ENCODE measurements at regions not wholly inside any gene's neighbourhood (a gene's known extent, or its start where the extent isn't known, plus 50 kb on each side); places are given as distances from the start of the nearest gene placed in this dataset.

DNA sequence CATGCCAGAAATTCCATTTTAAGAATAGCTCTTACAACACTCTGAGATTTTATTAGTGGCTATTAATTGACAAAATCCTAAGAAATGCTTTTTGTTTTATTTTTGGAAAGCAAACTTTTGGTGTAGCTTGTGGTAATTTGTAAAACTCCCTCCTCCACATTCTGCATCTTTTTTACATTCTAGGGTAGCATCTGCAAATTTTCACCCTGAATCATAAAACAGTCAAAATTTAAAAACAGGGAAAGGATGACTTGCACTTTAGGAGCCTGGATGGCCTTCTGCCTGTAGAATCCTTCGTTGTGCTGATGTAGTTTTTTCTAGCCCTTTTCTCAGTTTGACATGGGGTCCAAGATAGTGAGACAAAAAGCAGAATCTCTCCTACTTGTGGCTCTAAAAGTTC, 316.1 kb downstream of the ADRA2A start:
- CTCF ChIA-PET (ENCODE audit: partially characterized antibody), result interaction anchor here (0.5 to 1.8 kb wide), 4 partner anchors 11 to 793 kb away, joined by 3 to 5 read pairs (median 4); no protein-coding TSS in a partner anchor
- H4K20me1 ChIP-seq (replicated peaks in 1 of 2; ENCODE audit: control insufficient read depth in 1 of 2, insufficient read depth in 2 of 2, low read length in 2 of 2), result no peaks in the 10 kb centered on the region
- H4K5ac ChIP-seq (ENCODE audit: insufficient read length, low read depth, low read length), result no peak overlapping the region
- no peaks in the 10 kb centered on the region for H3K36me3 ChIP-seq (ENCODE audit: control insufficient read depth in 2 of 4, insufficient read depth in 4 of 4, low read length in 3 of 4)
- no peak overlapping the region for H2AK5ac ChIP-seq (ENCODE audit: low read depth, low read length)
- H3K9ac ChIP-seq (replicated peaks in 1 of 4; ENCODE audit: extremely low read depth in 1 of 4, low read depth in 3 of 4, low read length in 3 of 4), result no peak overlapping the region
- no peak overlapping the region for H2BK5ac ChIP-seq (ENCODE audit: low read depth, low read length)
- H3K4me3 ChIP-seq (ENCODE audit: extremely low read depth in 1 of 4, insufficient read depth in 2 of 4, low read depth in 3 of 4, low read length in 4 of 4), result no peak overlapping the region
- no peak overlapping the region for H3K27ac ChIP-seq (ENCODE audit: low read depth, low read length)
- no peak overlapping the region for H3K23ac ChIP-seq (ENCODE audit: insufficient read length)
- FAIRE-seq (no peak), DNase-seq (ENCODE audit: low read depth in 1 of 2, low spot score in 2 of 2) (no peak)
- WGBS, 2 experiments (ENCODE audit: extremely low coverage in 1 of 2, insufficient coverage in 1 of 2, insufficient read length in 1 of 2, insufficient replicate concordance in 2 of 2, low coverage in 1 of 2, low lambda C conversion rate in 2 of 2, missing lambda C conversion rate in 1 of 2), result 27% methylated on average over 1 of the region's 1 CpG; no CpG with 5 or more reads in 1 of the 2 experiments
- POLR2A ChIA-PET (ENCODE audit: partially characterized antibody), result no interaction called here
- no peak overlapping the region for H3K4me2 ChIP-seq (ENCODE audit: insufficient read depth in 1 of 2, low read depth in 2 of 2, low read length in 2 of 2)
- H3K23me2 ChIP-seq (ENCODE audit: low read depth, low read length), result no peaks in the 10 kb centered on the region
- no peaks in the 10 kb centered on the region for H3K27me3 ChIP-seq (replicated peaks in 1 of 4; ENCODE audit: control insufficient read depth in 3 of 4, extremely low read depth in 1 of 4, insufficient read depth in 3 of 4, low read length in 3 of 4)
- H3K9me3 ChIP-seq (ENCODE audit: insufficient read depth in 2 of 2, low read depth in 1 of 2, low read length in 1 of 2), result no peaks in the 10 kb centered on the region
- no peak overlapping the region for H3K18ac ChIP-seq (ENCODE audit: extremely low read depth, low read length)
- no peak for TF ChIP-seq SRF (IDR thresholded peaks at IDR 0.05; ENCODE audit: low read depth, low read length)
- TF ChIP-seq FOSL1 (IDR thresholded peaks at IDR 0.05; ENCODE audit: insufficient read depth, low read depth, low read length), result no peak
- TF ChIP-seq SUZ12 (IDR thresholded peaks at IDR 0.05; ENCODE audit: low read length), result no peak
- no peak for TF ChIP-seq KDM1A (IDR thresholded peaks at IDR 0.05; ENCODE audit: borderline replicate concordance, low read length)
- H3K14ac ChIP-seq (ENCODE audit: insufficient read length), result no peak overlapping the region
- H3K79me1 ChIP-seq (ENCODE audit: low read depth, low read length), result no peaks in the 10 kb centered on the region
- no peaks in the 10 kb centered on the region for H3K79me2 ChIP-seq (ENCODE audit: control insufficient read depth in 1 of 2, insufficient read depth in 2 of 2, low read length in 2 of 2)
- H2BK20ac ChIP-seq (ENCODE audit: low read length), result no peak overlapping the region
- no peak overlapping the region for H4K91ac ChIP-seq (replicated peaks; ENCODE audit: insufficient read length, low read length)
- H2BK12ac ChIP-seq (ENCODE audit: low read depth, low read length), result no peak overlapping the region
- no peak overlapping the region for H2BK120ac ChIP-seq (replicated peaks; ENCODE audit: low read depth, low read length)
- no peak overlapping the region for H2BK15ac ChIP-seq (ENCODE audit: low read length)
- H2AFZ ChIP-seq (ENCODE audit: low read length), result no peak overlapping the region; the same call in 1 of the 2 replicates
- H4K8ac ChIP-seq (ENCODE audit: extremely low read depth, insufficient read depth, low read length), result no peak overlapping the region
- no peaks in the 10 kb centered on the region for H3K4me1 ChIP-seq (replicated peaks in 1 of 4; ENCODE audit: control insufficient read depth in 3 of 4, insufficient read depth in 4 of 4, low read length in 3 of 4)
- no peak overlapping the region for H3K4ac ChIP-seq (replicated peaks; ENCODE audit: insufficient read length, low read depth, low read length)
- no peak overlapping the region for H3K56ac ChIP-seq (replicated peaks; ENCODE audit: insufficient read length, low read depth, low read length)

Measured in H1 (cell line).